DND-41 (cell line): ENCODE measurements at regions not wholly inside any gene's neighbourhood (a gene's known extent, or its start where the extent isn't known, plus 50 kb on each side); places are given as distances from the start of the nearest gene placed in this dataset.

Source experiments
- CTCF ChIP-seq: IDR thresholded peaks from 2 replicates; pipeline ENCODE4 v1.5.1; 2012; ENCODE audit warnings: borderline replicate concordance, low read length, moderate library complexity, mild to moderate bottlenecking; ENCODE audit not compliant: poor library complexity, severe bottlenecking; ENCODE audit errors: extremely low read depth
- EZH2 ChIP-seq: IDR thresholded peaks from 3 replicates; pipeline ENCODE4 v1.6.1; 2012; ENCODE audit warnings: borderline replicate concordance, low read depth, mild to moderate bottlenecking, moderate library complexity, low read length, inconsistent platforms; ENCODE audit not compliant: severe bottlenecking

- TF ChIP-seq CTCF = no peak
- TF ChIP-seq EZH2 = no peak
These were observed 558.4 kb upstream of the CDH4 start for GRCh38 chr20:60693496-60694133.
